C1 segment of cervical spinal cord (tissue), 14 donors: ENCODE measurements at regions not wholly inside any gene's neighbourhood (a gene's known extent, or its start where the extent isn't known, plus 50 kb on each side); places are given as distances from the start of the nearest gene placed in this dataset.
"Not testable (repeated sequence)": the region's sequence is repeated elsewhere in the genome, so short reads cannot be mapped to it uniquely, and the experiment has no call there.

Experiments
- DNase-seq, 14 donors: peaks; one replicate each; lab custom pipeline; 2025; lab: John Stamatoyannopoulos, UW

- no peak for DNase-seq
Observed at GRCh38 chr2:180540761-180541160, 439.6 kb upstream of the UBE2E3 start.

- DNase-seq: no peak
Observed at GRCh38 chr2:180539541-180539940, 440.9 kb upstream of the UBE2E3 start.

GRCh38 chr2:180535289-180535688, 445.1 kb upstream of the UBE2E3 start:
- DNase-seq: no peak

- not testable (repeated sequence) for DNase-seq
Observed at GRCh38 chr2:180531787-180532186, 448.6 kb upstream of the UBE2E3 start.

GRCh38 chr2:180524499-180524898, 455.9 kb upstream of the UBE2E3 start:
- DNase-seq: no peak

- DNase-seq: no peak
Observed at GRCh38 chr2:180523621-180524340, 456.6 kb upstream of the UBE2E3 start.

- DNase-seq: no peak
Observed at GRCh38 chr2:180520921-180521581, 459.4 kb upstream of the UBE2E3 start.

- no peak for DNase-seq
Observed at GRCh38 chr2:180520206-180520605, 460.2 kb upstream of the UBE2E3 start.

GRCh38 chr2:180519276-180519675, 461.1 kb upstream of the UBE2E3 start:
- no peak for DNase-seq

GRCh38 chr2:180516232-180516631, 464.2 kb upstream of the UBE2E3 start:
- no peak for DNase-seq

- DNase-seq: no peak
Observed at GRCh38 chr2:180513389-180513788, 467.0 kb upstream of the UBE2E3 start.

- DNase-seq: no peak
Observed at GRCh38 chr2:180508458-180508857, 471.9 kb upstream of the UBE2E3 start.

GRCh38 chr2:180507028-180507427, 473.4 kb upstream of the UBE2E3 start:
- DNase-seq: no peak

- DNase-seq: no peak
Observed at GRCh38 chr2:180505203-180505602, 475.2 kb upstream of the UBE2E3 start.

- DNase-seq: no peak
Observed at GRCh38 chr2:180497621-180498152, 482.7 kb upstream of the UBE2E3 start.

- DNase-seq: no peak
Observed at GRCh38 chr2:180495606-180496005, 484.8 kb upstream of the UBE2E3 start.

- no peak for DNase-seq
Observed at GRCh38 chr2:180494286-180494685, 486.1 kb upstream of the UBE2E3 start.

- DNase-seq: no peak
Observed at GRCh38 chr2:180482696-180483095, 475.6 kb upstream of the CWC22 start.

GRCh38 chr2:180481998-180482397, 474.9 kb upstream of the CWC22 start:
- DNase-seq: no peak

GRCh38 chr2:180478883-180479282, 471.8 kb upstream of the CWC22 start:
- no peak for DNase-seq

GRCh38 chr2:180474716-180475115, 467.6 kb upstream of the CWC22 start:
- no peak for DNase-seq

GRCh38 chr2:180473456-180473855, 466.4 kb upstream of the CWC22 start:
- DNase-seq: no peak

- DNase-seq: no peak
Observed at GRCh38 chr2:180472133-180472532, 465.0 kb upstream of the CWC22 start.
